ENCODE measurements at regions not wholly inside any gene's neighbourhood (a gene's known extent, or its start where the extent isn't known, plus 50 kb on each side); places are given as distances from the start of the nearest gene placed in this dataset.

- H3K9ac ChIP-seq (ENCODE audit: control insufficient read depth, extremely low read depth, insufficient read depth, low read length) = no peak overlapping the region
- no peaks in the 10 kb centered on the region for H3K9me1 ChIP-seq (ENCODE audit: control insufficient read depth, extremely low read depth, insufficient read depth, low read length)
- no peak overlapping the region for H3K27ac ChIP-seq (ENCODE audit: control insufficient read depth, insufficient read depth, low read length)
- no peaks in the 10 kb centered on the region for H3K79me2 ChIP-seq (ENCODE audit: control insufficient read depth, insufficient read depth, low read length)
- no peak for TF ChIP-seq CTCF (optimal IDR thresholded peaks at IDR 0.05 in 1 of 3, IDR thresholded peaks at IDR 0.05 in 1 of 3, conservative IDR thresholded peaks at IDR 0.05 in 1 of 3; ENCODE audit: extremely low read depth in 1 of 3, insufficient read depth in 2 of 3, low read length in 3 of 3)
- no peak for TF ChIP-seq EZH2 (IDR thresholded peaks at IDR 0.05; ENCODE audit: low read length)
- FAIRE-seq (no peak), DNase-seq (ENCODE audit: low read depth, low spot score) (no peak)
- no peak overlapping the region for H3K4me3 ChIP-seq (ENCODE audit: control insufficient read depth in 2 of 3, extremely low read depth in 1 of 3, insufficient read depth in 2 of 3, low read depth in 1 of 3, low read length in 3 of 3)
- no peak overlapping the region for H3K4me2 ChIP-seq (ENCODE audit: control insufficient read depth, extremely low read depth, insufficient read depth, low read depth, low read length)
- no peak overlapping the region for H2AFZ ChIP-seq (ENCODE audit: control insufficient read depth, low read length)
- dilution Hi-C loops (cut with MboI; ENCODE audit: extremely low pct_ligation_motif_present, low sequenced_read_pairs) = no loop called here
- H3K4me1 ChIP-seq (ENCODE audit: control insufficient read depth, extremely low read depth, insufficient read depth, low read length) = no peaks in the 10 kb centered on the region
- no peaks in the 10 kb centered on the region for H3K36me3 ChIP-seq (ENCODE audit: control insufficient read depth in 2 of 2, extremely low read depth in 1 of 2, insufficient read depth in 2 of 2, low read length in 2 of 2)
- H4K20me1 ChIP-seq (ENCODE audit: control insufficient read depth, extremely low read depth, insufficient read depth, low read length) = no peaks in the 10 kb centered on the region
- no peaks in the 10 kb centered on the region for H3K9me3 ChIP-seq (ENCODE audit: control insufficient read depth, low read depth, low read length)
- no peaks in the 10 kb centered on the region for H3K27me3 ChIP-seq (ENCODE audit: control insufficient read depth, extremely low read depth, insufficient read depth, low read length)
These were observed 479.2 kb downstream of the RPS29 start for GRCh38 chr14:49106741-49107667.

- no peaks in the 10 kb centered on the region for H3K9me1 ChIP-seq (ENCODE audit: control insufficient read depth, extremely low read depth, insufficient read depth, low read length)
- no peaks in the 10 kb centered on the region for H3K4me1 ChIP-seq (ENCODE audit: control insufficient read depth, extremely low read depth, insufficient read depth, low read length)
- DNase-seq (ENCODE audit: low read depth, low spot score) = no peak
- no peaks in the 10 kb centered on the region for H4K20me1 ChIP-seq (ENCODE audit: control insufficient read depth, extremely low read depth, insufficient read depth, low read length)
- no peak overlapping the region for H3K27ac ChIP-seq (ENCODE audit: control insufficient read depth, insufficient read depth, low read length)
- FAIRE-seq = no peak
- no peaks in the 10 kb centered on the region for H3K79me2 ChIP-seq (ENCODE audit: control insufficient read depth, insufficient read depth, low read length)
- H3K4me3 ChIP-seq (ENCODE audit: control insufficient read depth in 2 of 3, extremely low read depth in 1 of 3, insufficient read depth in 2 of 3, low read depth in 1 of 3, low read length in 3 of 3) = no peak overlapping the region
- H3K27me3 ChIP-seq (ENCODE audit: control insufficient read depth, extremely low read depth, insufficient read depth, low read length) = no peaks in the 10 kb centered on the region
- TF ChIP-seq CTCF (optimal IDR thresholded peaks at IDR 0.05 in 1 of 3, IDR thresholded peaks at IDR 0.05 in 1 of 3, conservative IDR thresholded peaks at IDR 0.05 in 1 of 3; ENCODE audit: extremely low read depth in 1 of 3, insufficient read depth in 2 of 3, low read length in 3 of 3) = no peak
- TF ChIP-seq EZH2 (IDR thresholded peaks at IDR 0.05; ENCODE audit: low read length) = no peak
- H3K9ac ChIP-seq (ENCODE audit: control insufficient read depth, extremely low read depth, insufficient read depth, low read length) = no peak overlapping the region
- H3K36me3 ChIP-seq (ENCODE audit: control insufficient read depth in 2 of 2, extremely low read depth in 1 of 2, insufficient read depth in 2 of 2, low read length in 2 of 2) = no peaks in the 10 kb centered on the region
- dilution Hi-C loops (cut with MboI; ENCODE audit: extremely low pct_ligation_motif_present, low sequenced_read_pairs) = no loop called here
- H3K4me2 ChIP-seq (ENCODE audit: control insufficient read depth, extremely low read depth, insufficient read depth, low read depth, low read length) = no peak overlapping the region
- no peaks in the 10 kb centered on the region for H3K9me3 ChIP-seq (ENCODE audit: control insufficient read depth, low read depth, low read length)
- H2AFZ ChIP-seq (ENCODE audit: control insufficient read depth, low read length) = no peak overlapping the region
These were observed 480.2 kb downstream of the RPS29 start for GRCh38 chr14:49105956-49106355.
